Aorta (tissue), 5 donors: ENCODE measurements at regions not wholly inside any gene's neighbourhood (a gene's known extent, or its start where the extent isn't known, plus 50 kb on each side); places are given as distances from the start of the nearest gene placed in this dataset.
"Not testable (repeated sequence)": the region's sequence is repeated elsewhere in the genome, so short reads cannot be mapped to it uniquely, and the experiment has no call there.

Source experiments
- ATAC-seq: fragments of 200-7000 bp; cut with Tn5 transposase; one replicate; pipeline ENCODE4 v1.9.1; 2022; ENCODE audit warnings: moderate library complexity; ENCODE audit not compliant: low FRiP score
- DNase-seq, 2 donors: peaks; one replicate each; pipeline ENCODE4 v3.0.0-alpha.2; 2020
- H3K27ac ChIP-seq, 2 donors: one replicate each; pipeline ENCODE4 v1.5.1; 2013; ENCODE audit warnings: low read length in 2 of 2, mild to moderate bottlenecking in 2 of 2, moderate library complexity in 2 of 2, control low read depth in 1 of 2, inconsistent platforms in 1 of 2, low read depth in 1 of 2
- H3K27me3 ChIP-seq, 2 donors: one replicate each; pipeline ENCODE4 v1.6.1; 2013; ENCODE audit warnings: control low read depth in 1 of 2, low read length in 1 of 2, mild to moderate bottlenecking in 1 of 2, moderate library complexity in 1 of 2; ENCODE audit not compliant: insufficient read depth in 2 of 2, control insufficient read depth in 1 of 2
- H3K36me3 ChIP-seq, 2 donors: one replicate each; pipeline ENCODE4 v1.6.1; 2013; ENCODE audit warnings: control low read depth in 1 of 2, low read length in 1 of 2, mild to moderate bottlenecking in 1 of 2; ENCODE audit not compliant: insufficient read depth in 2 of 2, control insufficient read depth in 1 of 2
- H3K4me1 ChIP-seq, 2 donors: one replicate each; pipeline ENCODE4 v1.6.1; 2013; ENCODE audit warnings: low read length in 2 of 2, control low read depth in 1 of 2, mild to moderate bottlenecking in 1 of 2, moderate library complexity in 1 of 2; ENCODE audit not compliant: insufficient read depth in 2 of 2, control insufficient read depth in 1 of 2
- H3K4me3 ChIP-seq, 2 donors: one replicate each; pipeline ENCODE4 v1.5.1; 2013; ENCODE audit warnings: low read length in 2 of 2, control low read depth in 1 of 2, mild to moderate bottlenecking in 1 of 2
- H3K9me3 ChIP-seq: one replicate; pipeline ENCODE4 v1.6.1; 2013; ENCODE audit warnings: mild to moderate bottlenecking, low read length; ENCODE audit not compliant: control insufficient read depth
- WGBS, 2 donors: extraction: QIAGEN DNeasy Blood & Tissue Kit; methylation state at CpG; one replicate each; pipeline ENCODE4 v1.1.7; 2013; 5-methylcytosine and 5-hydroxymethylcytosine counted together
- intact Hi-C, 2 donors: fragments of 100-400 bp; cut with DNase I; formaldehyde crosslinking; loops; one replicate each; pipeline versions ENCODE4 v1.14.2 to v1.15.0; 2022
- donor health status: healthy with polysubstance abuse.
- donor health status: Bipolar disorder and iron deficiency.
- donor health status: DM: no; HTN: no; CAD: no.
- donor health status: DM: no; HTN: no; CAD: no.
- donor health status: DM: yes; HTN: yes; CAD: no.

GRCh38 chr1:222971146-222971545 lies 156.3 kb downstream of the DISP1 start:
- no peaks in the 10 kb centered on the region for H3K27me3 ChIP-seq
- H3K27ac ChIP-seq, result no peak overlapping the region
- H3K4me3 ChIP-seq, result no peak overlapping the region
- H3K36me3 ChIP-seq, result no peaks in the 10 kb centered on the region
- DNase-seq (no peak), ATAC-seq (no peak)
- intact Hi-C loops, result no loop called here
- no peaks in the 10 kb centered on the region for H3K9me3 ChIP-seq
- 90 to 91% methylated on average over 2 of the region's 2 CpGs for WGBS, 2 donors
- peaks cover 0 to 3% of the 10 kb centered on the region in 2 donors for H3K4me1 ChIP-seq

GRCh38 chr1:222973561-222973960 lies 158.7 kb downstream of the DISP1 start:
- 96% methylated on average over 2 of the region's 2 CpGs for WGBS, 2 donors
- Histone ChIP-seq H3K27me3 (no peaks in the 10 kb centered on the region), H3K36me3 (no peaks in the 10 kb centered on the region), H3K9me3 (no peaks in the 10 kb centered on the region), H3K4me1 (peaks cover 0 to 5% of the 10 kb centered on the region in 2 donors), H3K27ac (no peak overlapping the region), H3K4me3 (no peak overlapping the region)
- ATAC-seq (no peak), DNase-seq (no peak)
- intact Hi-C loops, result no loop called here

GRCh38 chr1:222974496-222974895 lies 159.7 kb downstream of the DISP1 start:
- 89 to 93% methylated on average over 3 of the region's 3 CpGs for WGBS, 2 donors
- no peaks in the 10 kb centered on the region for H3K9me3 ChIP-seq
- DNase-seq (no peak), ATAC-seq (no peak)
- no peaks in the 10 kb centered on the region for H3K27me3 ChIP-seq
- no peak overlapping the region for H3K4me3 ChIP-seq
- H3K4me1 ChIP-seq, result peaks cover 0 to 5% of the 10 kb centered on the region in 2 donors
- intact Hi-C loops, result no loop called here
- no peak overlapping the region for H3K27ac ChIP-seq
- H3K36me3 ChIP-seq, result no peaks in the 10 kb centered on the region

- H3K27ac ChIP-seq, result no peak overlapping the region
- no peaks in the 10 kb centered on the region for H3K9me3 ChIP-seq
- ATAC-seq (no peak), DNase-seq (no peak)
- peaks cover 0 to 5% of the 10 kb centered on the region in 2 donors for H3K4me1 ChIP-seq
- intact Hi-C loops, result no loop called here
- H3K27me3 ChIP-seq, result no peaks in the 10 kb centered on the region
- 12 to 15% methylated on average over 6 of the region's 6 CpGs for WGBS, 2 donors
- H3K36me3 ChIP-seq, result no peaks in the 10 kb centered on the region
- H3K4me3 ChIP-seq, result no peak overlapping the region
These were observed 160.8 kb downstream of the DISP1 start for GRCh38 chr1:222975472-222976122.

- Histone ChIP-seq H3K27ac (no peak overlapping the region), H3K36me3 (no peaks in the 10 kb centered on the region), H3K4me1 (peaks cover 0 to 5% of the 10 kb centered on the region in 2 donors), H3K27me3 (no peaks in the 10 kb centered on the region), H3K9me3 (no peaks in the 10 kb centered on the region), H3K4me3 (no peak overlapping the region)
- ATAC-seq (no peak), DNase-seq (no peak)
- intact Hi-C loops, result no loop called here
- 35 to 49% methylated on average over 1 of the region's 1 CpG for WGBS, 2 donors
These were observed 161.6 kb downstream of the DISP1 start for GRCh38 chr1:222976453-222976852.

- H3K4me1 ChIP-seq, H3K36me3 ChIP-seq, H3K9me3 ChIP-seq, ATAC-seq, H3K27ac ChIP-seq, H3K4me3 ChIP-seq, DNase-seq, intact Hi-C loops, H3K27me3 ChIP-seq: not testable (repeated sequence)
- WGBS, 2 donors, result 96 to 97% methylated on average over 4 of the region's 5 CpGs
These were observed 162.5 kb downstream of the DISP1 start for GRCh38 chr1:222977294-222977693.

GRCh38 chr1:222979561-222979960 lies 163.5 kb downstream of the TLR5 start:
- H3K36me3 ChIP-seq, result no peaks in the 10 kb centered on the region
- 75 to 88% methylated on average over 5 of the region's 5 CpGs for WGBS, 2 donors
- H3K27me3 ChIP-seq, result no peaks in the 10 kb centered on the region
- H3K4me3 ChIP-seq, result no peak overlapping the region
- no peak for ATAC-seq
- H3K27ac ChIP-seq, result no peak overlapping the region
- intact Hi-C loops, result no loop called here
- peaks cover 0 to 5% of the 10 kb centered on the region in 2 donors for H3K4me1 ChIP-seq
- H3K9me3 ChIP-seq, result no peaks in the 10 kb centered on the region
- no peak for DNase-seq

GRCh38 chr1:222987674-222988076 lies 155.4 kb downstream of the TLR5 start:
- H3K9me3 ChIP-seq, result no peaks in the 10 kb centered on the region
- intact Hi-C loops, result no loop called here

GRCh38 chr1:222989443-222989842 lies 153.6 kb downstream of the TLR5 start:
- intact Hi-C loops, result no loop called here
- no peak overlapping the region for H3K4me3 ChIP-seq
- ATAC-seq (no peak), DNase-seq (no peak)
- WGBS, 2 donors, result 64 to 69% methylated on average over 3 of the region's 3 CpGs
- no peaks in the 10 kb centered on the region for H3K27me3 ChIP-seq
- no peak overlapping the region for H3K27ac ChIP-seq
- peaks cover 0 to 2% of the 10 kb centered on the region in 2 donors for H3K36me3 ChIP-seq
- H3K9me3 ChIP-seq, result no peaks in the 10 kb centered on the region
- no peaks in the 10 kb centered on the region for H3K4me1 ChIP-seq

More at GRCh38 chr1:222987674-222988076, 155.4 kb downstream of the TLR5 start:
- DNase-seq (no peak), ATAC-seq (no peak)
- peaks cover 0 to 2% of the 10 kb centered on the region in 2 donors for H3K36me3 ChIP-seq
- no peaks in the 10 kb centered on the region for H3K4me1 ChIP-seq
- H3K4me3 ChIP-seq, result no peak overlapping the region
- H3K27me3 ChIP-seq, result no peaks in the 10 kb centered on the region
- H3K27ac ChIP-seq, result no peak overlapping the region
